ENCODE measurements at regions not wholly inside any gene's neighbourhood (a gene's known extent, or its start where the extent isn't known, plus 50 kb on each side); places are given as distances from the start of the nearest gene placed in this dataset.

GRCh38 chr6:50185006-50185405 lies 135.3 kb upstream of the DEFB112 start:
- TF ChIP-seq FOXP1 (CRISPR knock-in tag; IDR thresholded peaks at IDR 0.05; ENCODE audit: borderline replicate concordance): no peak
- no peak for TF ChIP-seq ZNF263 (CRISPR knock-in tag; IDR thresholded peaks at IDR 0.05; ENCODE audit: low read depth)
- peak; percentile 65 for TF ChIP-seq CTCF (IDR thresholded peaks at IDR 0.05)
- TF ChIP-seq MLX (CRISPR knock-in tag; IDR thresholded peaks at IDR 0.05): no peak
- H3K9me3 Mint-ChIP-seq: peaks cover 4% of the 10 kb centered on the region
- POLR2A ChIA-PET: no interaction called here
- DNase-seq (ENCODE audit: low spot score) (peak; percentile 20), ATAC-seq (peak; percentile 86)
- H3K4me1 Mint-ChIP-seq: peaks cover 12% of the 10 kb centered on the region
- no peak overlapping the region for H3K4me3 Mint-ChIP-seq
- no peaks in the 10 kb centered on the region for H3K36me3 Mint-ChIP-seq
- H3K27ac Mint-ChIP-seq: no peak overlapping the region
- H3K27me3 Mint-ChIP-seq (ENCODE audit: low read depth): no peaks in the 10 kb centered on the region
- CTCF ChIA-PET: no interaction called here

GRCh38 chr6:50187351-50187921 lies 137.7 kb upstream of the DEFB112 start:
- H3K9me3 Mint-ChIP-seq: no peaks in the 10 kb centered on the region
- H3K4me3 Mint-ChIP-seq: no peak overlapping the region
- DNase-seq (ENCODE audit: low spot score) (no peak), ATAC-seq (peak; percentile 64)
- no peak overlapping the region for H3K27ac Mint-ChIP-seq
- peaks cover 9% of the 10 kb centered on the region for H3K4me1 Mint-ChIP-seq
- ChIA-PET POLR2A (interaction anchor here (0.6 kb wide), 1 partner anchor 1705 kb away, joined by 3 read pairs; no protein-coding TSS in a partner anchor), CTCF (no interaction called here)
- no peaks in the 10 kb centered on the region for H3K36me3 Mint-ChIP-seq
- TF ChIP-seq SP1 (CRISPR knock-in tag; conservative IDR thresholded peaks at IDR 0.05) (no peak), GRHL2 (CRISPR knock-in tag; IDR thresholded peaks at IDR 0.05; ENCODE audit: insufficient replicate concordance, severe bottlenecking) (no peak), ATF1 (CRISPR knock-in tag; IDR thresholded peaks at IDR 0.05) (no peak), ZNF121 (CRISPR knock-in tag; IDR thresholded peaks at IDR 0.05) (no peak), CBFB (CRISPR knock-in tag; IDR thresholded peaks at IDR 0.05; ENCODE audit: low read depth) (no peak), ZNF263 (CRISPR knock-in tag; IDR thresholded peaks at IDR 0.05; ENCODE audit: low read depth) (no peak), CREB1 (CRISPR knock-in tag; IDR thresholded peaks at IDR 0.05) (no peak), NFATC4 (CRISPR knock-in tag; IDR thresholded peaks at IDR 0.05) (no peak), ZNF423 (CRISPR knock-in tag; IDR thresholded peaks at IDR 0.05) (no peak), EMX1 (CRISPR knock-in tag; IDR thresholded peaks at IDR 0.05) (no peak), PREB (CRISPR knock-in tag; IDR thresholded peaks at IDR 0.05; ENCODE audit: borderline replicate concordance) (no peak), RORB (CRISPR knock-in tag; IDR thresholded peaks at IDR 0.05) (no peak), IRF1 (CRISPR knock-in tag; IDR thresholded peaks at IDR 0.05) (no peak)
- H3K27me3 Mint-ChIP-seq (ENCODE audit: low read depth): no peaks in the 10 kb centered on the region

- no peak overlapping the region for H3K4me3 Mint-ChIP-seq
- H3K4me1 Mint-ChIP-seq: peaks cover 17% of the 10 kb centered on the region
- peak overlapping the region; percentile 36; the same call in 1 of the 2 replicates for H3K27ac Mint-ChIP-seq
- POLR2A ChIA-PET: no interaction called here
- H3K36me3 Mint-ChIP-seq: no peaks in the 10 kb centered on the region
- ATAC-seq (peak; percentile 79), DNase-seq (ENCODE audit: low spot score) (peak; percentile 10)
- H3K9me3 Mint-ChIP-seq: no peaks in the 10 kb centered on the region
- H3K27me3 Mint-ChIP-seq (ENCODE audit: low read depth): no peaks in the 10 kb centered on the region
- CTCF ChIA-PET: interaction anchor here (0.9 kb wide), 1 partner anchor 70 kb away, joined by 3 read pairs; no protein-coding TSS in a partner anchor
- TF ChIP-seq TEAD1 (CRISPR knock-in tag; IDR thresholded peaks at IDR 0.05) (no peak), MLX (CRISPR knock-in tag; IDR thresholded peaks at IDR 0.05) (no peak), CBFB (CRISPR knock-in tag; IDR thresholded peaks at IDR 0.05; ENCODE audit: low read depth) (no peak), IRF2 (CRISPR knock-in tag; IDR thresholded peaks at IDR 0.05; ENCODE audit: borderline replicate concordance, low read depth) (no peak), KAT7 (CRISPR knock-in tag; IDR thresholded peaks at IDR 0.05; ENCODE audit: borderline replicate concordance) (no peak), JUN (CRISPR knock-in tag; IDR thresholded peaks at IDR 0.05) (no peak), OVOL2 (CRISPR knock-in tag; IDR thresholded peaks at IDR 0.05; ENCODE audit: borderline replicate concordance) (no peak), ZNF416 (CRISPR knock-in tag; IDR thresholded peaks at IDR 0.05) (no peak), FOXK1 (CRISPR knock-in tag; IDR thresholded peaks at IDR 0.05) (no peak), ELF4 (CRISPR knock-in tag; IDR thresholded peaks at IDR 0.05; ENCODE audit: low read depth) (no peak), ZSCAN18 (CRISPR knock-in tag; IDR thresholded peaks at IDR 0.05) (no peak), ZNF138 (CRISPR knock-in tag; conservative IDR thresholded peaks at IDR 0.05) (no peak)
These were observed 148.5 kb upstream of the DEFB112 start for GRCh38 chr6:50198245-50198644.

All from WTC11 (cell line).